ENCODE measurements at regions not wholly inside any gene's neighbourhood (a gene's known extent, or its start where the extent isn't known, plus 50 kb on each side); places are given as distances from the start of the nearest gene placed in this dataset.

GRCh38 chr7:17716816-17717215 is 223.5 kb downstream of the SNX13 start:
- no peaks in the 10 kb centered on the region for H3F3A ChIP-seq (ENCODE audit: insufficient read depth, low read length)
- no peak overlapping the region for H3K4me2 ChIP-seq (ENCODE audit: low read depth, low read length)
- H2AFZ ChIP-seq (ENCODE audit: low read length) = no peak overlapping the region
- no peaks in the 10 kb centered on the region for H3K9me3 ChIP-seq (replicated peaks; ENCODE audit: insufficient read depth, low read length)
- H3K4me1 ChIP-seq (ENCODE audit: low read length) = no peaks in the 10 kb centered on the region
- no peak overlapping the region for H3K27ac ChIP-seq (ENCODE audit: low read length)
- no peak overlapping the region for H3K4me3 ChIP-seq (ENCODE audit: low read length)
- DNase-seq = no peak
- no peaks in the 10 kb centered on the region for H3K27me3 ChIP-seq (replicated peaks; ENCODE audit: insufficient read depth, low read length)
- no peak overlapping the region for H3K9ac ChIP-seq (ENCODE audit: low read length)
- H3K36me3 ChIP-seq (replicated peaks; ENCODE audit: insufficient read depth, low read length) = no peaks in the 10 kb centered on the region
- H3K79me2 ChIP-seq (ENCODE audit: low read length) = no peaks in the 10 kb centered on the region
- TF ChIP-seq CTCF (IDR thresholded peaks at IDR 0.05; ENCODE audit: low read length) = no peak
- no peak for TF ChIP-seq EZH2 (optimal IDR thresholded peaks at IDR 0.05; ENCODE audit: low read depth, low read length)
- no peak for TF ChIP-seq EZH2phosphoT487 (IDR thresholded peaks at IDR 0.05; ENCODE audit: low read length)
- H4K20me1 ChIP-seq (ENCODE audit: insufficient read depth, low read length) = no peaks in the 10 kb centered on the region
- no peaks in the 10 kb centered on the region for H3K9me2 ChIP-seq (replicated peaks; ENCODE audit: insufficient read depth, low read length)

GRCh38 chr7:17719998-17720397 is 220.3 kb downstream of the SNX13 start:
- no peaks in the 10 kb centered on the region for H3F3A ChIP-seq (ENCODE audit: insufficient read depth, low read length)
- H4K20me1 ChIP-seq (ENCODE audit: insufficient read depth, low read length) = no peaks in the 10 kb centered on the region
- no peaks in the 10 kb centered on the region for H3K9me2 ChIP-seq (replicated peaks; ENCODE audit: insufficient read depth, low read length)
- H3K9me3 ChIP-seq (replicated peaks; ENCODE audit: insufficient read depth, low read length) = no peaks in the 10 kb centered on the region
- DNase-seq = no peak
- H3K4me3 ChIP-seq (ENCODE audit: low read length) = no peak overlapping the region
- H3K36me3 ChIP-seq (replicated peaks; ENCODE audit: insufficient read depth, low read length) = no peaks in the 10 kb centered on the region
- no peak overlapping the region for H3K4me2 ChIP-seq (ENCODE audit: low read depth, low read length)
- no peak for TF ChIP-seq EZH2 (optimal IDR thresholded peaks at IDR 0.05; ENCODE audit: low read depth, low read length)
- TF ChIP-seq CTCF (IDR thresholded peaks at IDR 0.05; ENCODE audit: low read length) = no peak
- TF ChIP-seq EZH2phosphoT487 (IDR thresholded peaks at IDR 0.05; ENCODE audit: low read length) = no peak
- no peak overlapping the region for H2AFZ ChIP-seq (ENCODE audit: low read length)
- no peak overlapping the region for H3K9ac ChIP-seq (ENCODE audit: low read length)
- H3K27ac ChIP-seq (ENCODE audit: low read length) = no peak overlapping the region
- no peaks in the 10 kb centered on the region for H3K79me2 ChIP-seq (ENCODE audit: low read length)
- H3K27me3 ChIP-seq (replicated peaks; ENCODE audit: insufficient read depth, low read length) = no peaks in the 10 kb centered on the region
- no peaks in the 10 kb centered on the region for H3K4me1 ChIP-seq (ENCODE audit: low read length)

- Histone ChIP-seq H2AFZ (ENCODE audit: low read length) (no peak overlapping the region), H3K27me3 (replicated peaks; ENCODE audit: insufficient read depth, low read length) (no peaks in the 10 kb centered on the region), H3K9ac (ENCODE audit: low read length) (no peak overlapping the region), H3K9me2 (replicated peaks; ENCODE audit: insufficient read depth, low read length) (no peaks in the 10 kb centered on the region), H3K27ac (ENCODE audit: low read length) (no peak overlapping the region), H3F3A (ENCODE audit: insufficient read depth, low read length) (no peaks in the 10 kb centered on the region), H3K4me1 (ENCODE audit: low read length) (no peaks in the 10 kb centered on the region), H3K79me2 (ENCODE audit: low read length) (no peaks in the 10 kb centered on the region), H3K4me3 (ENCODE audit: low read length) (no peak overlapping the region), H4K20me1 (ENCODE audit: insufficient read depth, low read length) (no peaks in the 10 kb centered on the region), H3K4me2 (ENCODE audit: low read depth, low read length) (no peak overlapping the region), H3K36me3 (replicated peaks; ENCODE audit: insufficient read depth, low read length) (no peaks in the 10 kb centered on the region), H3K9me3 (replicated peaks; ENCODE audit: insufficient read depth, low read length) (no peaks in the 10 kb centered on the region)
- TF ChIP-seq CTCF (IDR thresholded peaks at IDR 0.05; ENCODE audit: low read length) (no peak), EZH2phosphoT487 (IDR thresholded peaks at IDR 0.05; ENCODE audit: low read length) (no peak), EZH2 (optimal IDR thresholded peaks at IDR 0.05; ENCODE audit: low read depth, low read length) (no peak)
- DNase-seq = no peak
These were observed 218.5 kb downstream of the SNX13 start for GRCh38 chr7:17721736-17722285.

Measured in MM.1S (cell line).